ENCODE measurements at regions not wholly inside any gene's neighbourhood (a gene's known extent, or its start where the extent isn't known, plus 50 kb on each side); places are given as distances from the start of the nearest gene placed in this dataset.

DNA sequence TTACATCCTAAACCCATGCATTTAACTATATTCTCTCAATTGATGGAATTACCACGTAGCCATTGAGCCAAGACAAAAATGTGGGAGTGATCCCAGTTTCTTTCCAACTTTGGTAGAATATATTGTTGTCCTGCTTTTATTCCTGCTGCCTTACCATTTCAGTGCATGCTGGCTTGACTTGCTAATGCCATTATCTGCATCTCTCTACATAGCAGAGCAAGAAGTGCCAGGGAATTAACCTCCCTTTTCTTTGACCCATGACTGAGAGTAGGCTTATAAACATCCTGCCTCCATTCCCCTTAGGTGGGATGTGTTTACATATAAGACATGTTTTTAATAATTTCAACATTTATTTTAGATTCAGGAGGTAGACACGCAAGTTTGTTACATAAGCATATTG lies 1153.4 kb downstream of the IGSF11 start:
- no peak for TF ChIP-seq POLR2AphosphoS5 (IDR thresholded peaks at IDR 0.05; ENCODE audit: insufficient read depth in 1 of 2, low read depth in 1 of 2)
- TF ChIP-seq POLR2A (IDR thresholded peaks at IDR 0.05), result no peak
- TF ChIP-seq, protein P1, sequence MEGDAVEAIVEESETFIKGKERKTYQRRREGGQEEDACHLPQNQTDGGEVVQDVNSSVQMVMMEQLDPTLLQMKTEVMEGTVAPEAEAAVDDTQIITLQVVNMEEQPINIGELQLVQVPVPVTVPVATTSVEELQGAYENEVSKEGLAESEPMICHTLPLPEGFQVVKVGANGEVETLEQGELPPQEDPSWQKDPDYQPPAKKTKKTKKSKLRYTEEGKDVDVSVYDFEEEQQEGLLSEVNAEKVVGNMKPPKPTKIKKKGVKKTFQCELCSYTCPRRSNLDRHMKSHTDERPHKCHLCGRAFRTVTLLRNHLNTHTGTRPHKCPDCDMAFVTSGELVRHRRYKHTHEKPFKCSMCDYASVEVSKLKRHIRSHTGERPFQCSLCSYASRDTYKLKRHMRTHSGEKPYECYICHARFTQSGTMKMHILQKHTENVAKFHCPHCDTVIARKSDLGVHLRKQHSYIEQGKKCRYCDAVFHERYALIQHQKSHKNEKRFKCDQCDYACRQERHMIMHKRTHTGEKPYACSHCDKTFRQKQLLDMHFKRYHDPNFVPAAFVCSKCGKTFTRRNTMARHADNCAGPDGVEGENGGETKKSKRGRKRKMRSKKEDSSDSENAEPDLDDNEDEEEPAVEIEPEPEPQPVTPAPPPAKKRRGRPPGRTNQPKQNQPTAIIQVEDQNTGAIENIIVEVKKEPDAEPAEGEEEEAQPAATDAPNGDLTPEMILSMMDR (IDR thresholded peaks at IDR 0.05), result no peak
- intact Hi-C loops (cut with DNase I), result no loop called here
- Histone ChIP-seq H3K4me1 (no peaks in the 10 kb centered on the region), H3K36me3 (no peaks in the 10 kb centered on the region), H3K9me3 (no peaks in the 10 kb centered on the region), H3K27me3 (no peaks in the 10 kb centered on the region), H3K27ac (no peak overlapping the region), H3K4me3 (no peak overlapping the region)
- no peak for DNase-seq (ENCODE audit: extremely low spot score in 2 of 2)

DNA sequence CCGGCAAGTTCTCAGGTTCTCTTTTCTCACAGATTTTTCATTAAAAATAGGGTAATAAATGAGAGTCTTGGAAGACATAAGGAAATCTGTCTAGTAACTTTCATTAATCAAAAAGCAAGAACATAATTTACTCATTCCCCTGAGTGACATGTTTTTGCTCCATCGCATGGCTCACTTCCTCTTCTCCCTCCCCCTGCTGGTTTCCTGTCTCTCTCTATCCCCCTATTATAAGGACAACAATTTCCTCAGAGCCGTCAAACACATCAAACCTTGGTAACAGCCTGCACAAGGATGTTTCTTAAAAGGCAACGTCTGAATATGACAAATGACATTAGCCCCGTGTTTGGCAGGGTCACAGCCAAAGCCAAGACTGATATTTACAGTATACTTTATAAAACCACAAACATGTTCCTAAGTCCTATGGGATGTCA lies 1149.6 kb downstream of the IGSF11 start:
- Histone ChIP-seq H3K36me3 (no peaks in the 10 kb centered on the region), H3K27ac (no peak overlapping the region), H3K4me1 (no peaks in the 10 kb centered on the region), H3K4me3 (no peak overlapping the region), H3K27me3 (no peaks in the 10 kb centered on the region), H3K9me3 (no peaks in the 10 kb centered on the region)
- TF ChIP-seq POLR2A (IDR thresholded peaks at IDR 0.05) (no peak), POLR2AphosphoS5 (IDR thresholded peaks at IDR 0.05; ENCODE audit: insufficient read depth in 1 of 2, low read depth in 1 of 2) (no peak)
- TF ChIP-seq, protein P1 (IDR thresholded peaks at IDR 0.05), result no peak
- intact Hi-C loops (cut with DNase I), result no loop called here
- DNase-seq (ENCODE audit: extremely low spot score in 2 of 2), result no peak

DNA sequence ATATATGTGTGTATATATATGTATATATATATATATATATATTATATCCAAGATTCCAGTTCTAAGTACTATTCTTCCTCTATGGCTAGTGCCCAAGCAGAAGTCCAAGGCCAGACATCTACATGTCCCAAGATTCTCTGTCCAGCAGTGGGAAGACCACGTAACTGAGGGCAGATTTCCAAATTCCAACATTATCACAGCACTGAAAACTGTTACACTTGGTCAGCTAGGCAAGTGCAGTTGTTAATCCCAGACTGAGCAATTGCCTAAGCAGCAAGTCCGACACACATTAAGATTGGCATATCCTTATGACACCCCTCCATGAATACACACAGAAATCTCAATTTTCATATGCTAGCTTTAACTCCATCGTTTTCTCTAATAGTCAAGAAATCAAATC lies 1148.5 kb downstream of the IGSF11 start:
- intact Hi-C loops (cut with DNase I), result no loop called here
- Histone ChIP-seq H3K4me1 (no peaks in the 10 kb centered on the region), H3K27me3 (no peaks in the 10 kb centered on the region), H3K4me3 (no peak overlapping the region), H3K27ac (no peak overlapping the region), H3K9me3 (no peaks in the 10 kb centered on the region), H3K36me3 (no peaks in the 10 kb centered on the region)
- no peak for DNase-seq (ENCODE audit: extremely low spot score in 2 of 2)
- TF ChIP-seq POLR2A (IDR thresholded peaks at IDR 0.05) (no peak), POLR2AphosphoS5 (IDR thresholded peaks at IDR 0.05; ENCODE audit: insufficient read depth in 1 of 2, low read depth in 1 of 2) (no peak)
- TF ChIP-seq, protein P1 (IDR thresholded peaks at IDR 0.05), result no peak

DNA sequence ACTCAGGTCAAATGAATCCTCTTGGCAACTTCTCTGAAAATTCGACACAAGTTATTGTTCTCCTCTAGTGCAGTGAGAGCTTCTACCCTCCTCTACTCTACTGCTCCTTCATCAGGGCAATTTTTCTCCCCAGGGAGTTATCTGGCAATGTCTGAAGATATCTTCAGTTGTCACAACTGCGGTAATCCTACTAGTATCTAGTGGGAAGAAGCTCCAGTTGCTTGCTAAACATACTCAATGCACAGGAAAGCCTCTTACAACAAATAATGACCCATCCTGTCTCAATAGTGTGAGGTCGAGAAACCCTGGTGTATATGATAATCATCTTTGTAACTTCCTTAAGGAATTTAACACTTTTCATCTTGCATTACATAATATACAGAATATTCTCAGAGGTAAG lies 1147.6 kb downstream of the IGSF11 start:
- Histone ChIP-seq H3K4me1 (no peaks in the 10 kb centered on the region), H3K27me3 (no peaks in the 10 kb centered on the region), H3K36me3 (no peaks in the 10 kb centered on the region), H3K27ac (no peak overlapping the region), H3K9me3 (no peaks in the 10 kb centered on the region), H3K4me3 (no peak overlapping the region)
- no peak for DNase-seq (ENCODE audit: extremely low spot score in 2 of 2)
- intact Hi-C loops (cut with DNase I), result no loop called here
- TF ChIP-seq POLR2AphosphoS5 (IDR thresholded peaks at IDR 0.05; ENCODE audit: insufficient read depth in 1 of 2, low read depth in 1 of 2) (no peak), POLR2A (IDR thresholded peaks at IDR 0.05) (no peak)
- TF ChIP-seq, protein P1 (IDR thresholded peaks at IDR 0.05), result no peak

DNA sequence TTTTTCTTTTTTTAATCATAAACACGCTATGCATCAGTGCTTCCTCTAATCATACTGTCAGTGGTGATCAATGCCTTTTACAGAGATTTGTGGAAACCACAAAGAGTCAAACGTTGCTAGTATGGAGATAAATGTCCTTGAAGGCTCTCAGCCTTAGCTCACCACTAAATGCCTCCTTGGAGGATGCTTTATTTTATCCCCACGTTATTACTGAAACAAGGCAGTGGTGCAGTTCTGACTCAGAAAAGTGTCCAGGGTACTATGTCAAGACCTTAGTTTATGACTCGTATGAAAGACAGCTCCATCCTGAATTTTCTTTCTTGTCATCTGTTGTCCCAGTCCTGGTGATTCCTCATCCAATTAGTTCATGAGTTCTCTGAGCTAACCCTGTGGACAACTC lies 1146.7 kb downstream of the IGSF11 start:
- TF ChIP-seq, protein P1 (IDR thresholded peaks at IDR 0.05), result no peak
- TF ChIP-seq POLR2AphosphoS5 (IDR thresholded peaks at IDR 0.05; ENCODE audit: insufficient read depth in 1 of 2, low read depth in 1 of 2) (no peak), POLR2A (IDR thresholded peaks at IDR 0.05) (no peak)
- DNase-seq (ENCODE audit: extremely low spot score in 2 of 2), result no peak
- Histone ChIP-seq H3K36me3 (no peaks in the 10 kb centered on the region), H3K4me1 (no peaks in the 10 kb centered on the region), H3K27me3 (no peaks in the 10 kb centered on the region), H3K9me3 (no peaks in the 10 kb centered on the region), H3K4me3 (no peak overlapping the region), H3K27ac (no peak overlapping the region)
- intact Hi-C loops (cut with DNase I), result no loop called here
